GM06990 (cell line): ENCODE measurements at regions not wholly inside any gene's neighbourhood (a gene's known extent, or its start where the extent isn't known, plus 50 kb on each side); places are given as distances from the start of the nearest gene placed in this dataset.

ENCODE experiments used
- DNase-seq: peaks from one replicate; pipeline ENCODE4 v3.0.0-alpha.2; 2011; ENCODE audit not compliant: insufficient read length; ENCODE audit errors: extremely low read depth
- H3K27me3 ChIP-seq: replicated peaks from 2 replicates; pipeline ENCODE4 v1.6.0; 2011; ENCODE audit warnings: low read length; ENCODE audit not compliant: control insufficient read depth, insufficient read depth
- H3K36me3 ChIP-seq: 2 replicates; pipeline ENCODE4 v1.5.1; 2011; ENCODE audit warnings: low read length; ENCODE audit not compliant: control insufficient read depth, insufficient read depth
- H3K4me3 ChIP-seq: replicated peaks from 2 replicates; pipeline ENCODE4 v1.5.1; 2011; ENCODE audit warnings: low read depth, mild to moderate bottlenecking, control low read depth, low read length
- TF ChIP-seq, protein P1 (sequence below): IDR thresholded peaks from 2 replicates; pipeline ENCODE4 v1.5.1; 2011; ENCODE audit warnings: low read length, control low read depth, mild to moderate bottlenecking, inconsistent platforms; ENCODE audit not compliant: insufficient read depth, poor library complexity, severe bottlenecking

DNA sequence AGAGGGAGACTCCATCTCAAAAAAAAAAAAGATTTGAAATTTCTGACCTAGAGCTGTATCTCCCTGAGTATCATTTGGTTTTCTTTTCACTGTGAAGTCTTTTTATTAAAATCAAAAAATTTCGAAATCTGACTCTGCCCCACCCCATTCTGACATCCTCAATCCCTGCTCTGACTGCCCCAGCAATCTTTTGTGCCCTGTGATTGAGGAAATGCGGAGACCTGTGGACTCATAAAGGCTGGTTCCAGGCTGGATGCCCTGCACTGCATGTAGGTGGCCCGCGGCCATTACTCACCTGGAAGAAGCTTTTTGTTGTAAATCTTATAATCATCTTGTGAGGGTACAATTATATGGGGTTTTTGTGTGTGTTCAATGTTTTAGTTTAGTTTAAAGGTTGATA lies 147.3 kb upstream of the SEMA6D start:
- Histone ChIP-seq H3K4me3 (no peak overlapping the region), H3K36me3 (no peaks in the 10 kb centered on the region), H3K27me3 (no peaks in the 10 kb centered on the region)
- no peak for DNase-seq
- TF ChIP-seq, protein P1, sequence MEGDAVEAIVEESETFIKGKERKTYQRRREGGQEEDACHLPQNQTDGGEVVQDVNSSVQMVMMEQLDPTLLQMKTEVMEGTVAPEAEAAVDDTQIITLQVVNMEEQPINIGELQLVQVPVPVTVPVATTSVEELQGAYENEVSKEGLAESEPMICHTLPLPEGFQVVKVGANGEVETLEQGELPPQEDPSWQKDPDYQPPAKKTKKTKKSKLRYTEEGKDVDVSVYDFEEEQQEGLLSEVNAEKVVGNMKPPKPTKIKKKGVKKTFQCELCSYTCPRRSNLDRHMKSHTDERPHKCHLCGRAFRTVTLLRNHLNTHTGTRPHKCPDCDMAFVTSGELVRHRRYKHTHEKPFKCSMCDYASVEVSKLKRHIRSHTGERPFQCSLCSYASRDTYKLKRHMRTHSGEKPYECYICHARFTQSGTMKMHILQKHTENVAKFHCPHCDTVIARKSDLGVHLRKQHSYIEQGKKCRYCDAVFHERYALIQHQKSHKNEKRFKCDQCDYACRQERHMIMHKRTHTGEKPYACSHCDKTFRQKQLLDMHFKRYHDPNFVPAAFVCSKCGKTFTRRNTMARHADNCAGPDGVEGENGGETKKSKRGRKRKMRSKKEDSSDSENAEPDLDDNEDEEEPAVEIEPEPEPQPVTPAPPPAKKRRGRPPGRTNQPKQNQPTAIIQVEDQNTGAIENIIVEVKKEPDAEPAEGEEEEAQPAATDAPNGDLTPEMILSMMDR, result no peak

DNA sequence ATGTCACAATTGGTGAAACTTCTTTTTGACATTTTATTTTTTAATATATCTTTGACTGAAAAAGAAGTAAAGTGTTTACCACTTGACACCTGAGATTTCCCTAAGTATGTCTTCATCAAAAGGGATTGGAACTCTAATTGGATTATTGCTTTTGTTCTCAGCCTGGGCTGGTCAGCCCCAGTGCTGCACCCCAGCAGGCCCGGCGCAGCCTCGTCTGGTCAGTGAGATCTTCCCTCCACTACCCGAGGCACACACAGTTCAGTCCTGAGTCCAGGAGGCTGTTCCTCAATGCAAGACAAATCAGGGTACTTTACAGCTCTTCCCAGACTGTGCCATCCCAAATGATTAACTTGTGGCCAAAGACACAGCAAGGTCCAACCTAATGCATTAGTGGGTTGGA lies 146.9 kb upstream of the SEMA6D start:
- Histone ChIP-seq H3K36me3 (no peaks in the 10 kb centered on the region), H3K27me3 (no peaks in the 10 kb centered on the region), H3K4me3 (no peak overlapping the region)
- TF ChIP-seq, protein P1, result no peak
- no peak for DNase-seq

DNA sequence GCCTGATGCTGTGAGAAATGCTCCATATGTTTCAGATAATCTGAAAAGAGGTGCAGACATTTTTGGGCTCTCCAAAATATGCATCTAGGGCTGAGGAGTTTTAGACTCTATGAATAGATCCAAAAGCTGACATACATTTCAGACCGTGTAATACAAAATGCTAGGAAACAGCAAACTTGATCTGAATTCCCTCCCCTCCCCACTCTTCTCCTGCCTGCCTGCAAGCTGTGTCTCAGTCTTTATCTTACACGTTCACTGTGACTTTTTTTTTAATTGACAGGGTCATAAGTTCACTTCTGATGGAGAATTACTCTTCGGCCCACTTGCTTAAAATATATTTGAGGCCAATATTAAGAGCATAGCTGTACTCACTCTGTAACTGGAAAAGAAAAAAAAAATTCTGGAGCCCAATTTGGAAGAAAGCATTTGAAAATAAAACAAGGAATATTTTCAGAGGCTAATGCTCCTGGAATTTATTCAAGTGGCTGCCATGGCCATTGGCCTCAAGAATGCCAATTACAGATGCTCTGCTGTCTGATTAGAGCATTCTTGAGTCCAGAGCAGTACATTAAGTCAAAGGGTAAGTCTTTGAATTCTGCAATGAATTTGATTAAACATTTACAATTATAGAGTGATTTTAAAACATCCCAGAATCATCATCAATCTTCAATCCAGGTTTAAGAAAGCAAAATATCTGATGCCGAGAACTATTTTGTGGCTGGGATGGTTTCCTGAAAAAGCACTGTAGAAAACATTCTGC lies 146.2 kb upstream of the SEMA6D start:
- no peaks in the 10 kb centered on the region for H3K27me3 ChIP-seq
- TF ChIP-seq, protein P1, result no peak
- no peak overlapping the region for H3K4me3 ChIP-seq
- no peak for DNase-seq
- H3K36me3 ChIP-seq, result no peaks in the 10 kb centered on the region

DNA sequence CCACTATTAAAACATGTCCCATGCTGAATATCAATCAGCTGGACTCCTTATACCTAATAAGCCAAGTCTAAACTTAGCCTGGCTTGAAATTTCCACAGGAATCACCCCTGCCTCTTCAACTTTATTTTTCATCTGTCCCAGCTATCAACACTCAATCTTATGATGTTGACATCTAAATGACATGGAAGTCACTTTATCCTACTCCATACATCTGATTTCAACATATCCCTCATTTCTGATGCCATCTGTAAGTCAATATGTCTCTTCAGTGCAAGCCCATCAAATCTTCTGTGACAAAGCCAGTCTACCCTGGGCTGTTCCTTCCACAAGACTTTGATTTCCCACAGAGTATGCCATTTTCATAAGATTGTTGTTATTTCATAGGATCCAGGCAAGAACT lies 143.6 kb upstream of the SEMA6D start:
- no peak overlapping the region for H3K4me3 ChIP-seq
- TF ChIP-seq, protein P1, result no peak
- no peaks in the 10 kb centered on the region for H3K36me3 ChIP-seq
- H3K27me3 ChIP-seq, result no peaks in the 10 kb centered on the region
- DNase-seq, result no peak

DNA sequence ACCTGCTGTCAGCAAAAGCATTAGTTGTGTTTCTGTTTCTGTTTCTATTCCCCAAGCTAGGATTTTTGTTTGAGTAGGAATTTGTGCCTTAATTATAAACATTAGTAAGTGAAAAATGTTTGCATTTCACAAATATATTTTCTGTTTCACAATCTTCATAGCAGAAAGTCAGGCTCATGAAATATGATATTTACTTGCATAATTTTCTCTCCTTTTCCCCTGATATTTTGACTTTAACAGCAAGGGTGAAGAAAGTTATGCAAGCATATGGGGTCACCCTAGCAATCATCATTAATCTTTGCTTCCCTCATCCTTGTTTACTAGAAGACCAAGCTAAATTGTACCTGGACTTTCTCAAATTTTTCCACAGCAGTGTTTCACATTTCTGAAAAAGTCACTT lies 140.3 kb upstream of the SEMA6D start:
- Histone ChIP-seq H3K36me3 (no peaks in the 10 kb centered on the region), H3K4me3 (no peak overlapping the region), H3K27me3 (no peaks in the 10 kb centered on the region)
- TF ChIP-seq, protein P1, result no peak
- no peak for DNase-seq

DNA sequence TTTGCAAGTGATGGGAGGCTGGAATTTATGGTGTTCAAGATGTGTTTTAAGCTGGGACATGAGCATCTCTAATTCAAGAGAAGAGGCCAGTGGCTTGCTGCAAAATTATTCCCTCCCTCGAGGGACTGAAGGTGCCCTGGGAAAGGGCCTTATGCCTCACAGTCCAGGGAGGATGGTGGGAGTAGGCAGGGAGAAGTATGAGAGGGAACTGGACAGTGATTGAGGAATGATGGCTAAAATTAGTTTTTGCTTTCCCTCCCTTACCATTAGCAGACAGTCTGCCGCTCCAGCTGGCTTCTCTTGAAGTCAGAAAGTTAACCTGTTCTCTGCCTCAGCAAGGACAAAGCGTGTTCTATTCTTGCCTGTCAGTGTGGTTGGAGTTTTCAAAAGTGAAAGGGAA lies 139.8 kb upstream of the SEMA6D start:
- H3K4me3 ChIP-seq, result no peak overlapping the region
- TF ChIP-seq, protein P1, result no peak
- H3K36me3 ChIP-seq, result no peaks in the 10 kb centered on the region
- DNase-seq, result no peak
- no peaks in the 10 kb centered on the region for H3K27me3 ChIP-seq
